ENCODE measurements at regions not wholly inside any gene's neighbourhood (a gene's known extent, or its start where the extent isn't known, plus 50 kb on each side); places are given as distances from the start of the nearest gene placed in this dataset.
"Not testable (repeated sequence)": the region's sequence is repeated elsewhere in the genome, so short reads cannot be mapped to it uniquely, and the experiment has no call there.

DNA sequence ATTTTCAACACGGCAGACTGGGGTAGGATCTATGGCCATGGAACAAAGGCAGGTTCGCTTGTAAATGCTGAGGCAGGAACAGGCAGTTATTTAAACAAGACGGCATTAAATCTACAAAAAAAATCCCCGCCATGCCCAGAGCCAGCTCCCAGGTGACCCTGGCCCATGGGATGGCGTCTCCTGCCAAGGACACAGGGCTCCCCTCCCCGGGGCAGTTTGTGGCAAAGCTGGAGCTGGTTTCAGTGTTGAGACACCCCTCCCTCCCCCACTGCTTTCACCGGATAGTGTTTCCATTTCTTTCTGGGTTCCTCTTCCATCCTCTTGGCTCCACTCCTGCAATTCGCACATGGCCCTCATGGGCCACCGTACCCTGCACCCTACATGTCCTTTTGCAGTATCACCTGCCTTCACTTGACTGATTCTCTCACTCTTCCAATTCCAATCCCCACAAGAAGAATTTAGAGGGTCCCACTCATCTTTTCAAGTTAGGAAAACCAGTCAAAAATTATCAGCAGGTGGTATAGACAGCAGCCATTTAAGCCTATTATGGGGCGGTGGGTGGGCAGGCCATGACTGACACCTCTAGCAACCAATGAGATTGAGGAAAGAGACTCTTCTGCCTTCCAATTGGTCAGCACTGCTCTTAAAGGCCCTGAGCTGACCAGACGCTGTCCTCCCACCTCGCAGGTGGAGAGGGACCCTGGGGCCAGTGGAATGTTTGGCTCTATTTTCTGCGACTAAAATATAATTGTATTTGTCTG is 52.0 kb downstream of the OLIG1 start:
- no peak for DNase-seq

DNA sequence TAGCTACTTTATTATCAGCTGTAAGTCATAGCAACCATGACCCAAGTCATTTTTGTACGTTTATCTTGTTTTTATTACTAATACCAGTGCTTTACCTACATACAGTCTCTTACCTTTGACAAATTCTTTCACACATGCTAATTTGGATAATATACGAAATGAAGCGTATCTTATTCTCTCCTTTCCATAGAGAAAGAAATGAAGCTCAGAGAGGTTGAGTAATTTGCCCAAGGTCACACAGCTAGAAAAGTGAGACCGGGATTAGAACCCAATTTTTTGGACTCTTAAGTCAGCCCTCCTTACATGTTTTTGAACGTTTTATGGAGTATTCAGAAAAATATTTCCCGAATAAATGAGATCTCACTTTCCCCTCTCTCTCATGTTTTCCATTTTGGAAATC is 52.6 kb downstream of the OLIG1 start:
- no peak for DNase-seq

DNA sequence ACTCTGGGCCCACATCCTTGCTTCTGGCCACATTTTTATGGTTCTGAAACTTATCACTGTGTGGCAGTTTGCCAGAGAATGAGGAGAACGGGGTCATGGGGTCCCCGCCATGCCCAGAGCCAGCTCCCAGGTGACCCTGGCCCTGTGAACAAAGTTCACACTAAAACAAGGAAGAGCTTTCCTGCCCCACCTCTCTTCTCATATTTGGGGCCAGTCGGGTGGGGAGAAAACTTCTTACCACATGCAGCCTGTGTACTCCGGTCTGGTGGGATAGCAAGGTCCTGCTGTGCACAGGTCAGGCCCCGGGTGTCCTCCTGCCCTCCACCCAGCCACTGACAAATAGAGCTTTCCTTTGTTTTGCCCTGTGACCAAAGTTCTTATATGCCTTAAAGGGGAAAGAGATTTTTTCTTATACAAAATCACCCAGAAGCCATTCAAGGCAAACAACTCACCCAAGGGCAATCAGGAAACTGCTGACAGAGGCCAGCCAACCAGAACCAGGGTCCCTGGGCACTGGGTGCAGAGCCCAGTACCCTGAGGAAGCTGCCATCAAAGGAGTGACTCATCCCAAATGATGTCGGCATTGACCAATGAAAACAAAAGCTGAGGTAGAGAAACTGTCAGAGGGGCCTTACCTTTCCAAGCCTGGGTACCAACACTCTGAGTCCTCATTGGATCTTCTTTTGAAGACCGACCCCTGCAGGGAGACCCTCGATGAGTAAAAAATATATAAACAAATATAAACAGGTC is 53.6 kb downstream of the OLIG1 start:
- DNase-seq = no peak

DNA sequence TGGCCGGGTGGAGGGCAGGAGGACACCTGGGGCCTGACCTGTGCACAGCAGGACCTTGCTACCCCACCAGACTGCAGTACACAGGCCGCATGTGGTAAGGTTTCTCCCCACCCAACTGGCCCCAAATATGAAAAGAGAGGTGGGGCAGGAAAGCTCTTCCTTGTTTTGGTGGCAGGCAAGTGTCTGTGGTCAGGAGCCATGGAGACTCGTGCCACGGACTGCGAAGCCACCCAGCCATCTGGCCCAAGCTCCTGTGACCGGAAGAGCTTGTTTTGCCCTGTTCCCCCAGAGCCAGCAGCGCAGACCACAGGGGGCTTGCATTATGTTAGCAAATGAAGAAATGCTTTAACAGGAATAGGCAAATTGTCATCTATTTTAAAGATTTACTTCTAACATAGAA is 54.9 kb downstream of the OLIG1 start:
- DNase-seq = no peak

DNA sequence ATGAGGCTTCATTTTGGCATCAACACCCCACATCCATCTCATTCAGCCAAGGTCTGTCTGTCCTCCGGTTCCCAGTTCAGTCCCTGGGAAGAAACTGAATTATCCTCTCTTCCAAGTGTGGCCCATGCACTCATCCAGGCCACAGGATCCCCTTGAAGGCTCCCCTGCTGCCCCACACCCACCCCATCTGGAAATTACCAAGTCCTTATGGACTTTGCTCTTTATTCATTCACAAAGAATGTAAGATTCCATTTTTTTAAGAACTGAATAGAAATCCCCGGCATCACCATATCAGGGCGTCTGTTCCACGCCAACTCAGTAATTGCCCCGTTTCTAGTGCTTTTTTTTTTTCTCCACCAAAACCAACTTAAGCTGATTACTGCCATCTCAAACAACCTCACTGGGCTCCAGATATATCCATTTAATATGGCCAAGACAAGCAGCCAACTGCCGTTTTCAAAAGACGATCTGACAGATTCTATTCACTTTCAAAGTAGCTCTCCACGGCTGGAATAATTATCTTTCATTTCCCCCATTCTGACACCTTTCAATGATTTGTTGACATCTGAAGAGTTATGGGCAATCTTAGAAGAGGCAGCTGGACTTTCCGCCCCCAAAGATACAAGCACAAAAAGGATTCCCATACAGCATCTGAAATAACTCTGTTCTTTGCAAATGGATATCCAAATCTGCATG is 55.9 kb downstream of the OLIG1 start:
- DNase-seq = no peak

DNA sequence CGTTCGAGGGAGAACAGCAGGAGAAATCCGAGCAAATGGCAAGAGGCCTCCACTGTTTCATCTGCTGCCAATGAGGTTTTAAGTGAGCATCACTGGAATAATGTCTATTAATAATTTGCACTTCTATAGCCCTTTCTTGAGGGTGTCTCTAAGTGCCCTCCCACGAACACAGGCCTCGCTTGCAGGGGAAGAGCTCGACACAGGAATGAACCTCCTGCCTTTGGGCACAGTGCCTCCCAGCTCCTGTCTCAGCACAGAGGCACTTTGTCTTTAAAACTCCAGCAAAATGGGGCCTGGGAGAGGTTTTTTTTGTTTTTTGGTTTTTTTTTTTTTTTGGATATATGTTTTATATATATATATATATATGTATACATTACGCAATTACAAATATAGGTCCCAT is 56.6 kb downstream of the OLIG1 start:
- no peak for DNase-seq

DNA sequence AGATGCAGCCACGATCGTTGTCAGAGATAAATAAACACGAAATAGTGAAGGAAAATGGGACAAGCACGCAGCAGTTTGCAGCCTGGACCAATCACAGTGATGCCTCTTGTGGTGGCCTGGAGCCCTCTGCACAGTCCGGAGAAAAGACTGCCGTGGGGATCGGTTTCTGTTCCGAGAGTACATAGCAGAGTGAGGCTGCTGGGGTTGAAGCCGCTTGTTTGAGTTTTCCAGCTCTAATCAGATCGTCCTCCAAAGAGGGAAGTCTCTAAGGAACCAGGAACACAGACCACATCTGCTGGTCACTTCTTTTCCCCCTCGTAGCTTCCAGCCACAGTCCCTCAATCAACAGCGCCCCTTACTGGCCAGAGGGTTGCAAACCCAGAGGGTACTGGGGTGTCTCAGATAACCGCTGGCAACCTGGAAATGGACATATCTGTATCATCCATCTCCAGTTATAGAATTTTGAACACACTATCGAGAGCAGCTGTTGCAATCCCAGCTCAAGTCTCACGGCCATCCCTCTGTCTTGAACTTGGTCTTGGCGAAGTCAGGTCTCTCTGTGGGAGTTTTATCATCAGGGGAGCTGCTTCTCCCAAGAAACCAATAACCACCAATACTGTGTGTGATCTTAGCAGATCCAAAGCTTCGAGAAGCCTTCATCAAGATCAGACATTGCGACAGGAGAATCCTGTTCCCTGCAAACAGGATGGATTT is 57.4 kb downstream of the OLIG1 start:
- DNase-seq = peak; percentile 49

DNA sequence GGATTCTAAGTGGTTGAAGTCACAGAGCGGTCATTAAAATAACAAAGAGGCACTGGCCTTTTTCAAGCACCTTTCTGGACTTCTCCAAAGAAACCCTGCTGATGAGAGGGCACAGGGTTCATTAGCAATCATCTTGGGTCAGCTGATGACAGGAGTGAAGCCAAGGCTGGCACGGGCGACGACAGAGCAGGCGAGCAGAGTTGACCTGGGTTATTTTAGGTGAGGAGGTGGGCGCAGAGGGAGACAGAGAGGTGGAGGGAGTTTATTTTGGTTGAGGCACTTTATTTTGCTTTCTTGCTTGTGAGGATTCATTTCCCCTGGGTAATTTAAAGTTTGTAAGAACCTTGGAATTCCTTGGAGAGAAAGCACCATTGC is 57.9 kb downstream of the OLIG1 start:
- DNase-seq = no peak

DNA sequence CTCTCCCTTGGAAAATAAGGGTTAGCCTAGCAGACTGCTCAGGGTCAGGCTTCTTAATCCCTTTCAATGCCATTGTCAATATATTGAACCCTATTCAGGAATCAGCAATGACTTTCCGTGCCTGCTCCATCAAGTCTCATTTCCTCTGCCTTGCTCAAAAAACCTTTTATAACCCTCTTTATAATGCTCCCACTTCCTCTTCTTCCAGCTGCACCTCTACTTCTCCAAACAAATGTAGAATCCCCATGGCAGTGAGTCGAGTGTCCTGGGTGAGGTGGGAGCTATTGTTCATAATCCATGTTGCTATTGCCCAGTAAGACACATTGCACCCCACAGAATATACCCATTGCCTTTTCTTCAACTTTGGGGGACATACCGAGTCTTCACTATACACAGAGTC is 58.6 kb downstream of the OLIG1 start:
- DNase-seq = no peak

DNA sequence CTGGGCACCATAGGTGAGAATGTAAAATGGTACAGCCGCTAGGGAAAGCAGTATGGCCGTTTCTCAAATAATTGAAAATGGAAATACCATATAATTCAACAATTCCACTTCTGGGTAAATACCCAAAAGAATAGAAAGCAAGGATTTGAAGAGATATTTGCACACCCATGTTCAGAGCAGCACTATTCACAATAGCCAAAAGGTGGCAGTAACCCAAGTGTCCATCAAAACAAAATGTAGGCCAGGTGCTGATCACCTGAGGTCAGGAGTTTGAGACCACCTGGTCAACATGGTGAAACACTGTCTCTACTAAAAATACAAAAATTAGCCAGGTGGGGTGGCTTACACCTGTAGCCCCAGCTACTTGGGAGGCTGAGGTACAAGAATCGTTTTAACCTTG is 62.1 kb downstream of the OLIG1 start:
- DNase-seq = no peak

DNA sequence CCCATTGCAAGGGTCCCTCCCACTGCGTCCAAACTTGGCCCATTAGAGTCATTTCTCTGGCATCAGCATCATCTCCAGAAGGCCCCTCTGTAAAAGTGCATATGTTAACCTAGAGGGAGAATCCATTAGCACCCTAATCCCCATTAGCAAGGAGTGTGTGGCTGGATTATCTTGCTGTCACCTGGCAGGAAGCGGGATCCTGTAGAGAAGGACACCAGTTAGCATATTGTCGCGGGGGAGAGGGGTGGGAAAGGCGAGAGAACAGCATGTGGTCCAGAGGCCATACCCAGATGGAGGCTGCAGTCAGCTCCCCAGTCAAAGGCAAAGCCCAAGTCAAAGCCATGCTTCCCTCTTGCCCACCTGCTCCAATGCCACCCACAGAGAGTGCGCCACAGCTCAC is 64.0 kb downstream of the OLIG1 start:
- no peak for DNase-seq

DNA sequence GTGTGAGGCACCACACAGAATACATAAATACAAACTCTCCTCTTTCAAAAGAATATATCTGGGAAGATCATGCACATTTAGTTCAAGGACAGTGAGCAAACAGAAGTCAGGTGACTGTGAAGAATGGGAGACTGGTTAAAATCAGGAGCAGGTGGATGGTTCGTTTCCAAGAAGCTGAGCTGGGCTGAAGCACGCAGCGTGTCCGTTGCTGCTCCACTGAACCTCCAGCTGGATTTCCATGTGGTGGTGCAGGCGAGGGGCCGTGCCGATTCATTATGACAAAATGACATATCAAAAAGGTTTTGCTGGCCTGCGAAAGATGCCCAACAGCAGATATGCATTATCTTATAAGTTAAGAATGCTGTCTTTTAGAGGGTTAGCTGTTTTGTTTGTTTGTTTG is 66.0 kb downstream of the OLIG1 start:
- no peak for DNase-seq

DNA sequence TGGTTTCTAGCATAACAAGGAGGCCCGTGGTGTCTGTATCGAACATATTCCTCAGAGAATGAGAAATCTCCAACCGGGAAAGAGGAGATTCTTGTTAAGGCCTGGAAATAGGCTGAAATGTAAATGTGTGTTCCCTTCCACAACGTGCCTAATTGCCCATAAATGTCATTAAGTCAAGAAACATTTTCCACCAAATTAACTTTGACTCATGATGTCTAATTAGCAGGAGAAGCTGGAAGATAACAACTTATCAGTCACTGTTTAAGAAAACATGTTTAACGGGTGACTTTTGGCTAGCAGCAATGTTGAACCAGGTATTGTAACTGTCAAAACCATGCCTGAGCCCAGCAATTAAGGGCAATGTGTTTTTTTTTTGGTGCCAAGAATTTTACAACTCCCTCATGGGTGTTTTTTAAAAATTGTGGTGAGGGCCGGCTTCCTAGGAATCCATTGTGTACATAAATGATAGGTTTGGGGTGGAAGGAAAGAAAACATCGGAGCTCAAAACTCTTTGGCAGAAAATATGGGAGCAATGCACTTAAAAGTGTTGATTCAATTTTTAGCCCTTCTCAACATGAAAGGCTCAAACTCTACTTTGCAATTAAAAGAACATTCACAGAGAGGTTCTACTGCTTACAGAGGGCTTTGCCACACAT is 67.0 kb downstream of the OLIG1 start:
- DNase-seq = no peak

DNA sequence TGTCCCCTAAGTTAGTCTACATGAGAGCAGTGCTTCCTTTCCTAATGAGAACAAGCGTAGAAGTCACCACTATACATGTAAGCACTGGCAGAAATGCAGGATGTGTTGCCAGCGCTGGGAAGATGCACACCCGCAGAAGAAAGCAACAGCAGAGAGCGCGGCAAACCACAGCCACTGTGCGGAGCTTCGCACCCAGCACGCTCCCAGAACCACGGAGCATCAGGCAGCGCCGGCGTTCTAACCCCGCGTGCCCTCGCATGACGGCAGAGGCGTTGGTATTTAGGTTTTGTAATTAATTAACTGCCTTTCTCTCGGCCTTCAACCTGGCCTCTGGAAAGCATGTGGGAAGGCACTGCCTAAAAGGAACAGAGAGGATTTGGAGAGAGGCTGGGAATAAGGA is 69.1 kb downstream of the OLIG1 start:
- DNase-seq = no peak

DNA sequence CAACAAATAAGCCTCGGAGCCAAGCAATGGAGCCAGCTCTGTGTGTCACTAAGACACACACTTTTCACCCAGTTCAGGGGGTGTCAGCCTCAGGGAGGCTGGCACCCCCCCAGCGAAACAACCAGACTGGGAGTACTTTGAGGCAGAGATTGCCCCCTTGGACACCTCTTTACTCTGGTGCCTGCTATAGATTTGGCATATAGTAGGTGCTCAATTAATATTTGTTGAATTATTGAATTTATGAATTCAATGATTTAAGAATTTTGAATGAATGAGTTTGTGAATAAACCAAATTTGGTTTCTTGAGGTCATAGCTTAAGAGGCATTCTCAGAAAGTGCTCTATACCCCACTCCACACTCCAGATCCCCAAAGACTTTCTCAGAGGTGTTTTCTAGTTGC is 70.3 kb downstream of the OLIG1 start:
- DNase-seq = no peak

DNA sequence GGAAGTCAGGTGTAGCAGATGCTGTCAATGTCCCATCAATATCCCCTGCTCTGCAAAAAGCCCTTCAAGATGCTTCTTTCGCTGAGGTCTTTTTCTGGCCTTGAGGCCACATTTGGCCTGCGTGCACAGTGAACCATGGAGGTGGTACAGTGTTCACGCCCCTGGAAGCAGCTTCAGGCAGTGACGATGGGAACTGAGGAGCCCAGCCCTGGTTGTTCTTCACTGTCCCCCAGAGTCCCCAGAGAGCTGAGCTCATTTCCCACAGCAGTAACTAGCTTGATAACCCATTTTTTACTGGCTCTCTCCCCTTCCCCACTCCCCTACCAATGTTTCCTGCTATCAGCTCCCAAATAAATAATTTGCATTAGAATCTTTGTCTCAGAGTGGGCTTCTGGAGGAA is 76.5 kb downstream of the OLIG1 start:
- DNase-seq = no peak

DNA sequence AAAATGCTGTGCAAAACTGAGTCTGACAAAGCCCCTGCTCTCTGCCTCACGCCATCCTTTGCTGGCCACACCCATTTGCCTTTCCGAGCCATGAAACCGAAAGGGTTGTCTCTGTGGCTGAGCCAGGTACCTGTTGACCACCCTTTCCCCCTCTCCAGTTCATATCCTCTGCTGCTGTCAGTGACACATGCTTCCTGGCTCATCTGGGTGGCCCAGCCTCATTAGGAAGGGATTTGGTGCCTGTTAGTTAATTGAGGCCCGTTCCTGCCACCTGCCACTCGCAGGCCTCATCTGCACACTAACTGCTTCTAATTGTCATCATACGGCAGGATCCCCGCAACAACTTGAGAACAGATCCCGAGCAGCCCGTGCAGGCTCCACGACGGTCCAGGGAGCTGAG is 79.2 kb downstream of the OLIG1 start:
- no peak for DNase-seq

DNA sequence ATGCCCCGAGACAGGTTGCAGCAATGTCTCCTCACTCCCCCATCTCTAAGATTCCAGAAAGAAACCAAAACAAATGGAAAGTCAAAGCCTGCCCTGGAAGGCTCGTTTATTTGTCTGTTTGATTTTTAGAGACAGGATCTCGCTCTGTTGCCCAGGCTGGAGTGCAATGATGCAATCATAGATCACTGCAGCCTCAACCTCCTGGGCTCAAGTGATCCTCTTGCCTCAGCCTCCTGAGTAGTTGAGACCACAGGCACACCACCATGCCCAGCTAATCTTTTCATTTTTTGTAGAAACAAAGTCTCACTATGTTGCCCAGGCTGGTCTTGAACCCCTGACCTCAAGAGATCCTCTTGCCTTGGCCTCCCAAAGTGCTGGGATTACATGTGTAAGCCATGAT is 78.8 kb upstream of the IFNAR2 start:
- DNase-seq = not testable (repeated sequence)

DNA sequence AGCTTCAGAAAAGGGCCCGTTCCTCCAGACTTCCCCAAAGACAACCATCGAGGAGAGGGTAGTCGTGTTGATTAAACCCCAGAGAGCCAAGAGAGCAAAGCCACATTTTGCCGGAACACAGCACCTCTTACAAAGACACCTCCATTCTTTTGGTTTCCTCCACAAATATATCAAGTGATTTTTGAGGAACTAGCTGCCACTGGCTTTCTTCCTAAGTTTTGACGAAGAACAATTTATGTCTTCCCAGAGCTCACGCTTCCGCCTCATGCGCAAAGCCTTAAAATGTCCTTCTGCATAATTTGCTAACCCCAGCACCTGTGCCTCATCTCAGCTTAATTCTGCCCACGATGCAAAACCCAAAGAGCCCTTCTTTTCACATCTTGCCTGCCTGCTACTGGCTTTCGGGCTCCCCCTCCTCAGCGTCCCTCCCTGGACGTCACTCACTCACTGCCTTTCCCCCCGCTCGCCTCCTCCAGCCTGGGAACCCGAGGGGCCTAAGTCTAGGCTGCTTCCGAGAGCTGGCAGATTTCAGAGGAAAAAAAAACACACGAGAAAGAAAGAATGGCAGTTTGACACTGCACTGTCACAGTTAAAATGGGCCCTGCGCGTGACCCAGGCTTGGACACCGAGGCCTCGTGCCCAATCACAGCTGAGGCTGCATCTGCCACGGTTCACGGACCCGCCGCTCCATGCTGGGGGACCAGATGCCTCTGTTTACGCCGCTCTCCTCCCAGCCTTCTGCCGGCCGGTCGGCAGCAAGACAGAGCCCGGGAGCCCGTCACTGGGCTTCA is 77.6 kb upstream of the IFNAR2 start:
- DNase-seq = no peak

DNA sequence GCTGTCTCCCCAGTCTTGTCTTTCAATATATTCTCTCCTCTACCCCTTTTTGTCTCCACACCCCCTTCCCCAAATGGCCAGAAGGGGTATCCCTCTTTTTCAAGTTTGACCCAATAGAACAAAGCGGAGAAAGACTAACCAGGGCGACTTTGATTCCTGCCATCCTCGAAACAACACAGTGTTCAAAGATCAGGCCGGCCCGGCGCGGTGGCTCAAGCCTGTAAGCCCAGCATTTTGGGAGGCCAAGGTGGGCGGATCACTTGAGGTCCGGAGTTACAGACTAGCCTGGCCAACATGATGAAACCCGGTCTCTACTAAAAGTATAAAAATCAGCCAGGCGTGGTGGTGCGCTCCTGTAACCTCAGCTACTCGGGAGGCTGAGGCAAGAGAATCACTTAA is 77.0 kb upstream of the IFNAR2 start:
- no peak for DNase-seq

DNA sequence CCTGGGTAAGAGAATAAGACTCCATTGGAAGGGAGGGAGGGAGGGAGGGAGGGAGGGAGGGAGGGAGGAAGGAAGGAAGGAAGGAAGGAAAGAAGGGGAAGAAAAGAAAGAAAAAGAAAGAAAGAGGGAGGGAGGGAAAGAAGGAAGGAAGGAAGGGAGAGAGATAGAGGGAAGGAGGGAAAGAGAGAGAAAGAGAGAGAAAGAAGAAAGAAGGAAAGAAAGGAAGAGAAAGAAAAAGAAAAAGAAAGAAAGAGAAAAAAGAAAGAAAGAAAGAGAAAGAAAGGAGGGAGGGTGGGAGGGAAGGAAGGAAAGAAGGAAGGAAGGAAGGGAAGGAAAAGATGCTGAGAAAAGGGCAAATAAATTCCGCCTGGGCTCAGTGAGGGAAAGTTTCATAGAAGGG is 74.7 kb upstream of the IFNAR2 start:
- DNase-seq = no peak

DNA sequence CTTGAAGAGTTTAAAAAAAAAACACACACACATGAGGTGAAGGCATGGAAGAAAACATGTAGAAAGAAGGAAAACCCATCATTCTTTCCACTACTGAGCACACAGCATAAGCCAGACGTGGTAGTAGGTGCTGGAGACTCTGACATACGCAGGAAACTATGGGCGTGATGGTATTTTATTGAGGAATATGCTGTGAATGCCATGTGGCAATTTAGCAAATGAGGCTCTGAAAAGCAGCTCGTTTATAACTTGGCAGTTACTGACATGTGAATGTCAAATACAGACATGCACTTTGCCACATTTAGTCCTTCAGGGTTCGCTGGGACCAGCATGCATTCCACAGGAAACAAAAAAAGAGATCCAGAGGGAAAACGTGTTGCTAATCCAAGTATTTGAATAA is 74.3 kb upstream of the IFNAR2 start:
- no peak for DNase-seq
